Neural cell (in vitro differentiated cells): ENCODE measurements at regions not wholly inside any gene's neighbourhood (a gene's known extent, or its start where the extent isn't known, plus 50 kb on each side); places are given as distances from the start of the nearest gene placed in this dataset.

ENCODE experiments used
- H2AFZ ChIP-seq: fragments of 200-600, 300-800 bp; sonication (generic), shearing (Covaris generic); 2 replicates; pipeline ENCODE4 v1.6.0; 2014; ENCODE audit warnings: low read depth, mild to moderate bottlenecking, antibody characterized with exemption, low read length, moderate library complexity
- H3F3A ChIP-seq: fragments of 200-600 bp; shearing (Covaris generic); 2 replicates; pipeline ENCODE4 v1.6.1; 2016; ENCODE audit warnings: mild to moderate bottlenecking, moderate library complexity, mixed read lengths, antibody characterized with exemption, low read length; ENCODE audit not compliant: insufficient read depth, poor library complexity, severe bottlenecking
- H3K27ac ChIP-seq: fragments of 200-600, 300-800 bp; sonication (generic), shearing (Covaris generic); 2 replicates; pipeline ENCODE4 v1.5.1; 2014; ENCODE audit warnings: mild to moderate bottlenecking, low read length, moderate library complexity
- H3K27me3 ChIP-seq: fragments of 300-800, 200-600 bp; sonication (generic), shearing (Covaris generic); 2 replicates; pipeline ENCODE4 v1.6.0; 2014; ENCODE audit warnings: mild to moderate bottlenecking, low read depth, low read length, moderate library complexity; ENCODE audit not compliant: insufficient read depth
- H3K36me3 ChIP-seq: fragments of 300-800, 200-600 bp; sonication (generic), shearing (Covaris generic); 2 replicates; pipeline ENCODE4 v1.5.1; 2014; ENCODE audit warnings: mild to moderate bottlenecking, antibody characterized with exemption, low read length, moderate library complexity; ENCODE audit not compliant: insufficient read depth
- H3K4me2 ChIP-seq: fragments of 300-800, 200-600 bp; sonication (generic), shearing (Covaris generic); 2 replicates; pipeline ENCODE4 v1.6.0; 2014; ENCODE audit warnings: mild to moderate bottlenecking, low read length
- H3K4me3 ChIP-seq: fragments of 300-800, 200-600 bp; sonication (generic), shearing (Covaris generic); 2 replicates; pipeline ENCODE4 v1.5.1; 2014; ENCODE audit warnings: mild to moderate bottlenecking, low read length, moderate library complexity
- H3K79me2 ChIP-seq: fragments of 200-600 bp; shearing (Covaris generic); replicated peaks from 2 replicates; pipeline ENCODE4 v1.6.0; 2014; ENCODE audit warnings: mild to moderate bottlenecking, low read length, moderate library complexity; ENCODE audit not compliant: insufficient read depth
- H3K9ac ChIP-seq: fragments of 300-800, 200-600 bp; sonication (generic), shearing (Covaris generic); 2 replicates; pipeline ENCODE4 v1.6.1; 2016; ENCODE audit warnings: mild to moderate bottlenecking, low read length, mixed read lengths
- H3K9me2 ChIP-seq: fragments of 200-600 bp; shearing (Covaris generic); 2 replicates; pipeline ENCODE4 v1.6.1; 2016; ENCODE audit warnings: mild to moderate bottlenecking, low read length, mixed read lengths; ENCODE audit not compliant: insufficient read depth
- H3K9me3 ChIP-seq: fragments of 200-600, 300-800 bp; sonication (generic), shearing (Covaris generic); 2 replicates; pipeline ENCODE4 v1.6.1; 2016; ENCODE audit warnings: mild to moderate bottlenecking, mixed run types, low read length, moderate library complexity, mixed read lengths
- H4K20me1 ChIP-seq: fragments of 200-600 bp; shearing (Covaris generic); 2 replicates; pipeline ENCODE4 v1.6.1; 2016; ENCODE audit warnings: mild to moderate bottlenecking, mixed run types; ENCODE audit not compliant: insufficient read depth
- EP300 ChIP-seq: fragments of 450-650 bp; conservative IDR thresholded peaks from 2 replicates; pipeline ENCODE4 v1.6.1; 2014; ENCODE audit warnings: antibody characterized with exemption, mild to moderate bottlenecking, moderate library complexity; ENCODE audit not compliant: poor library complexity, severe bottlenecking
- EZH2 ChIP-seq: fragments of 200-600, 300-800 bp; shearing (Covaris generic), sonication (generic); IDR thresholded peaks from 2 replicates; pipeline ENCODE4 v1.6.1; 2014; ENCODE audit warnings: antibody characterized with exemption, low read length, borderline replicate concordance, mild to moderate bottlenecking; ENCODE audit not compliant: insufficient read depth, poor library complexity, severe bottlenecking
- MXI1 ChIP-seq: fragments of 450-650 bp; conservative IDR thresholded peaks from 2 replicates; pipeline ENCODE4 v1.6.1; 2014; ENCODE audit warnings: antibody characterized with exemption, mild to moderate bottlenecking; ENCODE audit not compliant: poor library complexity, severe bottlenecking
- POLR2AphosphoS5 ChIP-seq: IDR thresholded peaks from 2 replicates; pipeline ENCODE4 v1.6.1; 2012
- RAD21 ChIP-seq: fragments of 450-650 bp; conservative IDR thresholded peaks from 2 replicates; pipeline ENCODE4 v1.6.1; 2014; ENCODE audit warnings: antibody characterized with exemption, mild to moderate bottlenecking, moderate library complexity
- SMC3 ChIP-seq: fragments of 450-650 bp; conservative IDR thresholded peaks from 2 replicates; pipeline ENCODE4 v1.6.1; 2014; ENCODE audit warnings: antibody characterized with exemption, mild to moderate bottlenecking, moderate library complexity; ENCODE audit not compliant: poor library complexity
- TAF1 ChIP-seq: IDR thresholded peaks from 2 replicates; pipeline ENCODE4 v1.6.1; 2012; ENCODE audit warnings: low read depth
- TF ChIP-seq, protein P1 (sequence below): fragments of 450-650 bp; IDR thresholded peaks from 2 replicates; pipeline ENCODE4 v1.5.1; 2014; ENCODE audit warnings: antibody characterized with exemption, mild to moderate bottlenecking, moderate library complexity; ENCODE audit not compliant: poor library complexity, severe bottlenecking
- TF ChIP-seq, protein P2 (sequence below): IDR thresholded peaks from 2 replicates; pipeline ENCODE4 v1.6.1; 2012; ENCODE audit warnings: borderline replicate concordance

DNA sequence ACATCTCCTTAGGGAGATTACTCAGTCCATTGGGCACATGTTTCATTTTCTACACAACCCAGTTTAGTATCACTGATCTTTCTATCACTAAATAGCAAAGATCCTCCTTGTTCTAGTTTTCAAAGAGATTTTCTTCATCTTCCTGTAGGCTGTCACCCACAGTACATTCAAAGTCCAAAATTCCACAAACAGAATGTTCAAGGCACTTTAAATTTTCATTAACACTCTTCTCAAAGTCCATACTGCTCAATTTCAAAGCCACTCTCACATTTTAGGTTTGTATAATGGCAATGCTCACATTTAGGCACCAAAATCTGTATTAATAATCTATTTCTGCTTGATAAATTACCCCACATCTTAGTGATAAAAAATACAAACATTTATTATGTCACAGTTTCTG is 152.8 kb downstream of the FSIP2 start:
- TF ChIP-seq EZH2 (no peak), EP300 (no peak), MXI1 (no peak), TAF1 (no peak), POLR2AphosphoS5 (no peak), RAD21 (no peak), SMC3 (no peak)
- TF ChIP-seq, protein P1, sequence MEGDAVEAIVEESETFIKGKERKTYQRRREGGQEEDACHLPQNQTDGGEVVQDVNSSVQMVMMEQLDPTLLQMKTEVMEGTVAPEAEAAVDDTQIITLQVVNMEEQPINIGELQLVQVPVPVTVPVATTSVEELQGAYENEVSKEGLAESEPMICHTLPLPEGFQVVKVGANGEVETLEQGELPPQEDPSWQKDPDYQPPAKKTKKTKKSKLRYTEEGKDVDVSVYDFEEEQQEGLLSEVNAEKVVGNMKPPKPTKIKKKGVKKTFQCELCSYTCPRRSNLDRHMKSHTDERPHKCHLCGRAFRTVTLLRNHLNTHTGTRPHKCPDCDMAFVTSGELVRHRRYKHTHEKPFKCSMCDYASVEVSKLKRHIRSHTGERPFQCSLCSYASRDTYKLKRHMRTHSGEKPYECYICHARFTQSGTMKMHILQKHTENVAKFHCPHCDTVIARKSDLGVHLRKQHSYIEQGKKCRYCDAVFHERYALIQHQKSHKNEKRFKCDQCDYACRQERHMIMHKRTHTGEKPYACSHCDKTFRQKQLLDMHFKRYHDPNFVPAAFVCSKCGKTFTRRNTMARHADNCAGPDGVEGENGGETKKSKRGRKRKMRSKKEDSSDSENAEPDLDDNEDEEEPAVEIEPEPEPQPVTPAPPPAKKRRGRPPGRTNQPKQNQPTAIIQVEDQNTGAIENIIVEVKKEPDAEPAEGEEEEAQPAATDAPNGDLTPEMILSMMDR, result no peak
- TF ChIP-seq, protein P2, sequence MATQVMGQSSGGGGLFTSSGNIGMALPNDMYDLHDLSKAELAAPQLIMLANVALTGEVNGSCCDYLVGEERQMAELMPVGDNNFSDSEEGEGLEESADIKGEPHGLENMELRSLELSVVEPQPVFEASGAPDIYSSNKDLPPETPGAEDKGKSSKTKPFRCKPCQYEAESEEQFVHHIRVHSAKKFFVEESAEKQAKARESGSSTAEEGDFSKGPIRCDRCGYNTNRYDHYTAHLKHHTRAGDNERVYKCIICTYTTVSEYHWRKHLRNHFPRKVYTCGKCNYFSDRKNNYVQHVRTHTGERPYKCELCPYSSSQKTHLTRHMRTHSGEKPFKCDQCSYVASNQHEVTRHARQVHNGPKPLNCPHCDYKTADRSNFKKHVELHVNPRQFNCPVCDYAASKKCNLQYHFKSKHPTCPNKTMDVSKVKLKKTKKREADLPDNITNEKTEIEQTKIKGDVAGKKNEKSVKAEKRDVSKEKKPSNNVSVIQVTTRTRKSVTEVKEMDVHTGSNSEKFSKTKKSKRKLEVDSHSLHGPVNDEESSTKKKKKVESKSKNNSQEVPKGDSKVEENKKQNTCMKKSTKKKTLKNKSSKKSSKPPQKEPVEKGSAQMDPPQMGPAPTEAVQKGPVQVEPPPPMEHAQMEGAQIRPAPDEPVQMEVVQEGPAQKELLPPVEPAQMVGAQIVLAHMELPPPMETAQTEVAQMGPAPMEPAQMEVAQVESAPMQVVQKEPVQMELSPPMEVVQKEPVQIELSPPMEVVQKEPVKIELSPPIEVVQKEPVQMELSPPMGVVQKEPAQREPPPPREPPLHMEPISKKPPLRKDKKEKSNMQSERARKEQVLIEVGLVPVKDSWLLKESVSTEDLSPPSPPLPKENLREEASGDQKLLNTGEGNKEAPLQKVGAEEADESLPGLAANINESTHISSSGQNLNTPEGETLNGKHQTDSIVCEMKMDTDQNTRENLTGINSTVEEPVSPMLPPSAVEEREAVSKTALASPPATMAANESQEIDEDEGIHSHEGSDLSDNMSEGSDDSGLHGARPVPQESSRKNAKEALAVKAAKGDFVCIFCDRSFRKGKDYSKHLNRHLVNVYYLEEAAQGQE, result no peak
- Histone ChIP-seq H3K9ac (no peak overlapping the region), H3K27ac (no peak overlapping the region), H4K20me1 (no peaks in the 10 kb centered on the region), H3K4me2 (no peak overlapping the region), H3K4me3 (no peak overlapping the region), H3K79me2 (no peaks in the 10 kb centered on the region), H3K36me3 (no peaks in the 10 kb centered on the region), H2AFZ (no peak overlapping the region), H3F3A (no peaks in the 10 kb centered on the region), H3K9me2 (no peaks in the 10 kb centered on the region), H3K9me3 (no peaks in the 10 kb centered on the region), H3K27me3 (no peaks in the 10 kb centered on the region)

DNA sequence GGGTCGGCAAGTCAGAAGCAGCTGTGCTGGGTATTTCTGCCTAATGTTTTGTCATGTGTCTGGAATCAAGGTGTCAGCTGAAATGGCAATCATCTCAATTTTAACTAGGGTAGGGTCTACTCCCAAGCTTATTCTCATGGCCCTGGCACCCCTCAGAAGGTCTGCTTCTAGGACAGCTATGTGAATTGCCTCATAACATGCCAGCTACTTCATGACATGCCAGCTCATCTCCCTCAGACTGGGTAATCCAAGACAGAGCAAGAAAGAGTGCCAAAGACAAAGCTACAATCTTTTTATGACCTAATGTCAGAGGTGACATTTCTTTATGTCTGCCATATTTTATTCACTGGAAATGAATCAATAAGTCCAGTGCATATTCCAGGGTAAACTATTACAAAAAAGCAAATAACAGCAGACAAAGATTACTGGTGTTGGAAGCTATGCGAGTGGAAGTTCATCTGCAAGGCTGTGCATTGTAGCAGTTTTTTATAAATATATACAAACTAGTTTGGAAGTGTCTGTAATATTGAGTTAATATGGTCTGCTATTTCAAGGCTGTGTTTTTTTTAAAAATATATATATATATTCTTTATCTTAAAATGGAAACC is 153.3 kb downstream of the FSIP2 start:
- no peak overlapping the region for H2AFZ ChIP-seq
- no peaks in the 10 kb centered on the region for H3K27me3 ChIP-seq
- H3K4me3 ChIP-seq, result no peak overlapping the region
- H3K79me2 ChIP-seq, result no peaks in the 10 kb centered on the region
- no peaks in the 10 kb centered on the region for H3F3A ChIP-seq
- TF ChIP-seq, protein P1, result no peak
- TF ChIP-seq EP300, result no peak
- TF ChIP-seq RAD21, result no peak
- no peak for TF ChIP-seq POLR2AphosphoS5
- no peak for TF ChIP-seq SMC3
- no peak for TF ChIP-seq TAF1
- no peak for TF ChIP-seq MXI1
- TF ChIP-seq EZH2, result no peak
- TF ChIP-seq, protein P2, result no peak
- H3K27ac ChIP-seq, result no peak overlapping the region
- H3K9ac ChIP-seq, result no peak overlapping the region
- no peak overlapping the region for H3K4me2 ChIP-seq
- H3K9me2 ChIP-seq, result no peaks in the 10 kb centered on the region
- no peaks in the 10 kb centered on the region for H3K36me3 ChIP-seq
- H4K20me1 ChIP-seq, result no peaks in the 10 kb centered on the region
- no peaks in the 10 kb centered on the region for H3K9me3 ChIP-seq
